ENCODE measurements at regions not wholly inside any gene's neighbourhood (a gene's known extent, or its start where the extent isn't known, plus 50 kb on each side); places are given as distances from the start of the nearest gene placed in this dataset.

- H3K4me3 ChIP-seq (ENCODE audit: low read length) = no peak overlapping the region
- no peaks in the 10 kb centered on the region for H3K27me3 ChIP-seq (replicated peaks; ENCODE audit: control insufficient read depth, insufficient read depth, low read length)
- DNase-seq (ENCODE audit: low read depth) = peak; percentile 19
- peaks cover 18% of the 10 kb centered on the region for H3K4me1 ChIP-seq (ENCODE audit: control insufficient read depth, insufficient read depth, low read length)
- no peak overlapping the region for H3K9ac ChIP-seq (ENCODE audit: low read length)
- H3K9me3 ChIP-seq (ENCODE audit: control insufficient read depth, low read length) = peaks cover 9% of the 10 kb centered on the region
- H3K36me3 ChIP-seq (ENCODE audit: control insufficient read depth, insufficient read depth, low read length, severe bottlenecking) = no peaks in the 10 kb centered on the region
Observed at GRCh38 chr13:80510686-80511085, 169.8 kb upstream of the SPRY2 start.

GRCh38 chr13:80509264-80509663 is 168.3 kb upstream of the SPRY2 start:
- H3K36me3 ChIP-seq (ENCODE audit: control insufficient read depth, insufficient read depth, low read length, severe bottlenecking) = no peaks in the 10 kb centered on the region
- peaks cover 26% of the 10 kb centered on the region for H3K4me1 ChIP-seq (ENCODE audit: control insufficient read depth, insufficient read depth, low read length)
- no peak overlapping the region for H3K4me3 ChIP-seq (ENCODE audit: low read length)
- no peaks in the 10 kb centered on the region for H3K27me3 ChIP-seq (replicated peaks; ENCODE audit: control insufficient read depth, insufficient read depth, low read length)
- peaks cover 13% of the 10 kb centered on the region for H3K9me3 ChIP-seq (ENCODE audit: control insufficient read depth, low read length)
- DNase-seq (ENCODE audit: low read depth) = no peak
- no peak overlapping the region for H3K9ac ChIP-seq (ENCODE audit: low read length)

- Histone ChIP-seq H3K4me3 (ENCODE audit: low read length) (no peak overlapping the region), H3K9ac (ENCODE audit: low read length) (no peak overlapping the region), H3K36me3 (ENCODE audit: control insufficient read depth, insufficient read depth, low read length, severe bottlenecking) (no peaks in the 10 kb centered on the region), H3K9me3 (ENCODE audit: control insufficient read depth, low read length) (peaks cover 13% of the 10 kb centered on the region), H3K27me3 (replicated peaks; ENCODE audit: control insufficient read depth, insufficient read depth, low read length) (no peaks in the 10 kb centered on the region), H3K4me1 (ENCODE audit: control insufficient read depth, insufficient read depth, low read length) (peaks cover 34% of the 10 kb centered on the region)
- DNase-seq (ENCODE audit: low read depth) = peak; percentile 30
Observed at GRCh38 chr13:80508031-80508430, 167.1 kb upstream of the SPRY2 start.

- Histone ChIP-seq H3K27me3 (replicated peaks; ENCODE audit: control insufficient read depth, insufficient read depth, low read length) (no peaks in the 10 kb centered on the region), H3K9ac (ENCODE audit: low read length) (peak overlapping the region; percentile 45), H3K36me3 (ENCODE audit: control insufficient read depth, insufficient read depth, low read length, severe bottlenecking) (no peaks in the 10 kb centered on the region), H3K4me1 (ENCODE audit: control insufficient read depth, insufficient read depth, low read length) (peaks cover 44% of the 10 kb centered on the region), H3K9me3 (ENCODE audit: control insufficient read depth, low read length) (peaks cover 13% of the 10 kb centered on the region), H3K4me3 (ENCODE audit: low read length) (peak overlapping the region; percentile 68)
- DNase-seq (ENCODE audit: low read depth) = no peak
Observed at GRCh38 chr13:80504453-80504852, 163.5 kb upstream of the SPRY2 start.

GRCh38 chr13:80502359-80502758 is 161.4 kb upstream of the SPRY2 start:
- peaks cover 13% of the 10 kb centered on the region for H3K9me3 ChIP-seq (ENCODE audit: control insufficient read depth, low read length)
- peaks cover 33% of the 10 kb centered on the region for H3K4me1 ChIP-seq (ENCODE audit: control insufficient read depth, insufficient read depth, low read length)
- no peaks in the 10 kb centered on the region for H3K27me3 ChIP-seq (replicated peaks; ENCODE audit: control insufficient read depth, insufficient read depth, low read length)
- no peak for DNase-seq (ENCODE audit: low read depth)
- no peak overlapping the region for H3K4me3 ChIP-seq (ENCODE audit: low read length)
- H3K36me3 ChIP-seq (ENCODE audit: control insufficient read depth, insufficient read depth, low read length, severe bottlenecking) = no peaks in the 10 kb centered on the region
- no peak overlapping the region for H3K9ac ChIP-seq (ENCODE audit: low read length)

- Histone ChIP-seq H3K9me3 (ENCODE audit: control insufficient read depth, low read length) (peaks cover 13% of the 10 kb centered on the region), H3K4me1 (ENCODE audit: control insufficient read depth, insufficient read depth, low read length) (peaks cover 33% of the 10 kb centered on the region), H3K9ac (ENCODE audit: low read length) (no peak overlapping the region), H3K27me3 (replicated peaks; ENCODE audit: control insufficient read depth, insufficient read depth, low read length) (no peaks in the 10 kb centered on the region), H3K4me3 (ENCODE audit: low read length) (no peak overlapping the region), H3K36me3 (ENCODE audit: control insufficient read depth, insufficient read depth, low read length, severe bottlenecking) (no peaks in the 10 kb centered on the region)
- DNase-seq (ENCODE audit: low read depth) = no peak
Observed at GRCh38 chr13:80501556-80501955, 160.6 kb upstream of the SPRY2 start.

- H3K4me1 ChIP-seq (ENCODE audit: control insufficient read depth, insufficient read depth, low read length) = peaks cover 29% of the 10 kb centered on the region
- H3K27me3 ChIP-seq (replicated peaks; ENCODE audit: control insufficient read depth, insufficient read depth, low read length) = no peaks in the 10 kb centered on the region
- H3K9me3 ChIP-seq (ENCODE audit: control insufficient read depth, low read length) = no peaks in the 10 kb centered on the region
- peak overlapping the region; percentile 5 for H3K4me3 ChIP-seq (ENCODE audit: low read length)
- H3K36me3 ChIP-seq (ENCODE audit: control insufficient read depth, insufficient read depth, low read length, severe bottlenecking) = no peaks in the 10 kb centered on the region
- H3K9ac ChIP-seq (ENCODE audit: low read length) = peak overlapping the region; percentile 8
- peak; percentile 60 for DNase-seq (ENCODE audit: low read depth)
Observed at GRCh38 chr13:80499536-80500290, 158.8 kb upstream of the SPRY2 start.

GRCh38 chr13:80498433-80498832 is 157.5 kb upstream of the SPRY2 start:
- Histone ChIP-seq H3K4me1 (ENCODE audit: control insufficient read depth, insufficient read depth, low read length) (peaks cover 16% of the 10 kb centered on the region), H3K27me3 (replicated peaks; ENCODE audit: control insufficient read depth, insufficient read depth, low read length) (no peaks in the 10 kb centered on the region), H3K36me3 (ENCODE audit: control insufficient read depth, insufficient read depth, low read length, severe bottlenecking) (no peaks in the 10 kb centered on the region), H3K9ac (ENCODE audit: low read length) (no peak overlapping the region), H3K9me3 (ENCODE audit: control insufficient read depth, low read length) (no peaks in the 10 kb centered on the region), H3K4me3 (ENCODE audit: low read length) (no peak overlapping the region)
- no peak for DNase-seq (ENCODE audit: low read depth)

GRCh38 chr13:80497978-80498377 is 157.1 kb upstream of the SPRY2 start:
- H3K4me1 ChIP-seq (ENCODE audit: control insufficient read depth, insufficient read depth, low read length) = peaks cover 16% of the 10 kb centered on the region

GRCh38 chr13:80497439-80497838 is 156.5 kb upstream of the SPRY2 start:
- no peaks in the 10 kb centered on the region for H3K9me3 ChIP-seq (ENCODE audit: control insufficient read depth, low read length)
- no peak for DNase-seq (ENCODE audit: low read depth)
- no peak overlapping the region for H3K9ac ChIP-seq (ENCODE audit: low read length)
- no peak overlapping the region for H3K4me3 ChIP-seq (ENCODE audit: low read length)
- no peaks in the 10 kb centered on the region for H3K27me3 ChIP-seq (replicated peaks; ENCODE audit: control insufficient read depth, insufficient read depth, low read length)
- peaks cover 16% of the 10 kb centered on the region for H3K4me1 ChIP-seq (ENCODE audit: control insufficient read depth, insufficient read depth, low read length)
- no peaks in the 10 kb centered on the region for H3K36me3 ChIP-seq (ENCODE audit: control insufficient read depth, insufficient read depth, low read length, severe bottlenecking)

More at GRCh38 chr13:80497978-80498377, 157.1 kb upstream of the SPRY2 start:
- Histone ChIP-seq H3K4me3 (ENCODE audit: low read length) (no peak overlapping the region), H3K36me3 (ENCODE audit: control insufficient read depth, insufficient read depth, low read length, severe bottlenecking) (no peaks in the 10 kb centered on the region), H3K9ac (ENCODE audit: low read length) (no peak overlapping the region), H3K9me3 (ENCODE audit: control insufficient read depth, low read length) (no peaks in the 10 kb centered on the region), H3K27me3 (replicated peaks; ENCODE audit: control insufficient read depth, insufficient read depth, low read length) (no peaks in the 10 kb centered on the region)
- no peak for DNase-seq (ENCODE audit: low read depth)

GRCh38 chr13:80496721-80497397 is 155.9 kb upstream of the SPRY2 start:
- Histone ChIP-seq H3K9ac (ENCODE audit: low read length) (no peak overlapping the region), H3K9me3 (ENCODE audit: control insufficient read depth, low read length) (no peaks in the 10 kb centered on the region), H3K4me1 (ENCODE audit: control insufficient read depth, insufficient read depth, low read length) (peaks cover 16% of the 10 kb centered on the region), H3K4me3 (ENCODE audit: low read length) (no peak overlapping the region), H3K36me3 (ENCODE audit: control insufficient read depth, insufficient read depth, low read length, severe bottlenecking) (no peaks in the 10 kb centered on the region), H3K27me3 (replicated peaks; ENCODE audit: control insufficient read depth, insufficient read depth, low read length) (no peaks in the 10 kb centered on the region)
- DNase-seq (ENCODE audit: low read depth) = peak; percentile 10
